ENCODE measurements at regions not wholly inside any gene's neighbourhood (a gene's known extent, or its start where the extent isn't known, plus 50 kb on each side); places are given as distances from the start of the nearest gene placed in this dataset.

DNA sequence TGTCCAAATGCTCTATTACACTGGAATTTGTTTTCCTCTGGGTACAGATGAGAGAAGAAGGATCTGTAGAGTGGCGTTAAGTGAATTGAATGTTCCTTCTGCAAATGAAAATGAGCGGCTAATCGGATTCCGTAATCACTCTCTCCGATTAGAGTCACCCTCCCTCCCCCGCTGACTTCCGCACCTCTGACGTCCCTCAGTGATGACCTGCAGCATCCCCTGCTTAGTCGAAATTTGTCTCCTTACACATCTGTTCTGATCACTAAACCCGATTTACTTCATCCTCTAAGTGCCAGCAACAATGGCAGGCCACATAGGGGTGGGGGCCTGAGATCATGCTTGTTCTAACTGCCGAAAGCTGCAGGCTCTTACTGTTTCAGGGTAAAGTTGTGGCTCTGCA is 378.7 kb downstream of the SEC16B start:
- H3K9me3 ChIP-seq (ENCODE audit: low read length) = no peaks in the 10 kb centered on the region
- H3F3A ChIP-seq (ENCODE audit: insufficient read depth, low read length, poor library complexity, severe bottlenecking) = no peaks in the 10 kb centered on the region
- no peaks in the 10 kb centered on the region for H4K20me1 ChIP-seq (ENCODE audit: insufficient read depth)
- H2AFZ ChIP-seq (ENCODE audit: low read depth, low read length) = no peak overlapping the region
- H3K27ac ChIP-seq (ENCODE audit: low read length) = no peak overlapping the region
- no peaks in the 10 kb centered on the region for H3K9me2 ChIP-seq (ENCODE audit: insufficient read depth, low read length)
- no peak overlapping the region for H3K9ac ChIP-seq (ENCODE audit: low read length)
- H3K27me3 ChIP-seq (ENCODE audit: insufficient read depth, low read depth, low read length) = no peaks in the 10 kb centered on the region
- no peak overlapping the region for H3K4me2 ChIP-seq (ENCODE audit: low read length)
- H3K79me2 ChIP-seq (replicated peaks; ENCODE audit: insufficient read depth, low read length) = no peaks in the 10 kb centered on the region
- TF ChIP-seq EP300 (conservative IDR thresholded peaks at IDR 0.05; ENCODE audit: poor library complexity, severe bottlenecking) (no peak), POLR2AphosphoS5 (IDR thresholded peaks at IDR 0.05) (no peak), TAF1 (IDR thresholded peaks at IDR 0.05; ENCODE audit: low read depth) (no peak), RAD21 (conservative IDR thresholded peaks at IDR 0.05) (no peak), SMC3 (conservative IDR thresholded peaks at IDR 0.05; ENCODE audit: poor library complexity) (no peak), REST (IDR thresholded peaks at IDR 0.05; ENCODE audit: borderline replicate concordance) (no peak)
- no peak overlapping the region for H3K4me3 ChIP-seq (ENCODE audit: low read length)
- no peaks in the 10 kb centered on the region for H3K36me3 ChIP-seq (ENCODE audit: insufficient read depth, low read length)

DNA sequence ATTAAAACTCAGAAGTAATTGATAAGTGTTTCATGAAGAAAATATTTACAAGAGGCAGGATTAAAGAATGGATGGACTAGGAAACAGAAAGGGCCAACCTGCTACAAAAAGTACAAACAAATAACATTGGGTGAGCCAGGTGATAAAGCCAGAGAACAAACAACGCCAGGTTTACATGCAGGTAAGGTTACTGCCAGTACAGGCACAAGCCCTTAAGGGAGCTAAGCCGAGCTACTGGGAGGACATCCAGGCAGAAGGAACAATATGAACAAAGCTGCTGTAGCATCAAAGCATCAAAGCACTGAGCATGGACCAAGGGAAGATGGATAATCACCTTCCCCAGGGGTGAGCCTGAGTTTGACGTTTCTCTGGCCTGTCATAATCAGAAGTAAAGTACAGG is 380.7 kb downstream of the SEC16B start:
- TF ChIP-seq RAD21 (conservative IDR thresholded peaks at IDR 0.05) (no peak), CTCF (IDR thresholded peaks at IDR 0.05; ENCODE audit: poor library complexity, severe bottlenecking) (no peak), MXI1 (conservative IDR thresholded peaks at IDR 0.05; ENCODE audit: poor library complexity, severe bottlenecking) (no peak), EP300 (conservative IDR thresholded peaks at IDR 0.05; ENCODE audit: poor library complexity, severe bottlenecking) (no peak), REST (IDR thresholded peaks at IDR 0.05; ENCODE audit: borderline replicate concordance) (no peak), POLR2AphosphoS5 (IDR thresholded peaks at IDR 0.05) (no peak), EZH2 (IDR thresholded peaks at IDR 0.05; ENCODE audit: borderline replicate concordance, insufficient read depth, low read length, poor library complexity, severe bottlenecking) (no peak), TAF1 (IDR thresholded peaks at IDR 0.05; ENCODE audit: low read depth) (no peak)
- H4K20me1 ChIP-seq (ENCODE audit: insufficient read depth) = no peaks in the 10 kb centered on the region

More for the DNA sequence above, 380.7 kb downstream of the SEC16B start:
- no peaks in the 10 kb centered on the region for H3F3A ChIP-seq (ENCODE audit: insufficient read depth, low read length, poor library complexity, severe bottlenecking)
- H3K9me3 ChIP-seq (ENCODE audit: low read length) = no peaks in the 10 kb centered on the region
- H3K4me3 ChIP-seq (ENCODE audit: low read length) = no peak overlapping the region
- H3K9ac ChIP-seq (ENCODE audit: low read length) = no peak overlapping the region
- H3K4me2 ChIP-seq (ENCODE audit: low read length) = no peak overlapping the region
- no peaks in the 10 kb centered on the region for H3K36me3 ChIP-seq (ENCODE audit: insufficient read depth, low read length)
- H3K9me2 ChIP-seq (ENCODE audit: insufficient read depth, low read length) = no peaks in the 10 kb centered on the region
- H2AFZ ChIP-seq (ENCODE audit: low read depth, low read length) = no peak overlapping the region
- H3K79me2 ChIP-seq (replicated peaks; ENCODE audit: insufficient read depth, low read length) = no peaks in the 10 kb centered on the region
- no peaks in the 10 kb centered on the region for H3K27me3 ChIP-seq (ENCODE audit: insufficient read depth, low read depth, low read length)
- no peak overlapping the region for H3K27ac ChIP-seq (ENCODE audit: low read length)
